B cell (primary cell): ENCODE measurements at regions not wholly inside any gene's neighbourhood (a gene's known extent, or its start where the extent isn't known, plus 50 kb on each side); places are given as distances from the start of the nearest gene placed in this dataset.

Experiments used
- ATAC-seq: fragments of 200-7000 bp; cut with Tn5 transposase; one replicate; pipeline ENCODE4 v1.10.0; 2021; ENCODE audit warnings: low read depth, mild to moderate bottlenecking, moderate number of reproducible peaks, moderate library complexity
- CTCF ChIA-PET: fragments of 350-600 bp; sonication (Branson Sonifier 250); formaldehyde crosslinking; loops from one replicate; lab custom pipeline; 2021; ENCODE audit warnings: antibody characterized with exemption, inconsistent platforms; lab: Charles Lee
- POLR2A ChIA-PET: fragments of 350-600 bp; sonication (Branson Sonifier 250); formaldehyde crosslinking; loops from one replicate; lab custom pipeline; 2021; ENCODE audit warnings: antibody characterized with exemption; lab: Charles Lee
- DNase-seq: peaks from one replicate; pipeline ENCODE4 v3.0.0; 2013
- H2AFZ ChIP-seq: 2 replicates; pipeline ENCODE4 v1.6.1; 2012; ENCODE audit warnings: mild to moderate bottlenecking, low read depth, low read length; ENCODE audit not compliant: insufficient read depth, poor library complexity, severe bottlenecking
- H3K27ac ChIP-seq, 2 donors: 1 replicate in 1 of 2; 2 replicates in 1 of 2; pipeline ENCODE4 v1.5.1; 2012 to 2013; ENCODE audit warnings: low read length in 2 of 2, mild to moderate bottlenecking in 2 of 2, moderate library complexity in 1 of 2
- H3K27me3 ChIP-seq, 4 experiments: fragments of 200-600 bp in 1 of 4; sonication (generic) in 1 of 4; replicated peaks in 1 of 4; 1 replicate in 2 of 4; 2 replicates in 2 of 4; pipeline versions ENCODE4 v1.6.1 to v1.7.0; 2013 to 2016; ENCODE audit warnings: low read length in 3 of 4, mild to moderate bottlenecking in 2 of 4, mixed read lengths in 1 of 4, moderate library complexity in 1 of 4; ENCODE audit not compliant: insufficient read depth in 4 of 4, control insufficient read depth in 3 of 4; ENCODE audit errors: control extremely low read depth in 1 of 4
- H3K36me3 ChIP-seq, 2 experiments: replicated peaks in 1 of 2; 1 replicate in 1 of 2; 2 replicates in 1 of 2; pipeline versions ENCODE4 v1.6.1 to v1.7.1; 2013; ENCODE audit warnings: low read length in 1 of 2; ENCODE audit not compliant: insufficient read depth in 2 of 2, control insufficient read depth in 1 of 2; ENCODE audit errors: control extremely low read depth in 1 of 2, extremely low read depth in 1 of 2
- H3K4me1 ChIP-seq, 2 donors: fragments of 200-600 bp in 1 of 2; sonication (generic) in 1 of 2; 1 replicate in 1 of 2; 2 replicates in 1 of 2; pipeline versions ENCODE4 v1.5.1 to v1.6.1; 2013 to 2017; ENCODE audit warnings: low read length in 2 of 2; ENCODE audit not compliant: control insufficient read depth in 2 of 2, insufficient read depth in 2 of 2
- H3K4me2 ChIP-seq: replicated peaks from 2 replicates; pipeline ENCODE3; 2012; ENCODE audit warnings: mild to moderate bottlenecking, low read depth, low read length; ENCODE audit not compliant: poor library complexity, severe bottlenecking
- H3K4me3 ChIP-seq, 5 experiments: fragments of 200-600 bp in 1 of 5; sonication (generic) in 1 of 5; 1 replicate in 3 of 5; 2 replicates in 2 of 5; pipeline versions ENCODE4 v1.5.1 to v1.7.0; 2011 to 2016; ENCODE audit warnings: low read length in 4 of 5, mild to moderate bottlenecking in 4 of 5, low read depth in 2 of 5, control low read depth in 1 of 5, moderate library complexity in 1 of 5; ENCODE audit not compliant: insufficient read depth in 1 of 5; ENCODE audit errors: control extremely low read depth in 1 of 5, extremely low read depth in 1 of 5
- H3K79me2 ChIP-seq: fragments of 200-600 bp; sonication (generic); one replicate; pipeline ENCODE4 v1.6.0; 2016; ENCODE audit warnings: low read length; ENCODE audit not compliant: control insufficient read depth, insufficient read depth
- H3K9ac ChIP-seq: fragments of 200-600 bp; sonication (generic); 2 replicates; pipeline ENCODE4 v1.6.1; 2017; ENCODE audit warnings: mild to moderate bottlenecking, low read length, moderate library complexity
- H3K9me3 ChIP-seq, 3 donors: one replicate each; pipeline versions ENCODE4 v1.6.1 to v1.7.1; 2013; ENCODE audit warnings: low read length in 2 of 3; ENCODE audit not compliant: control insufficient read depth in 2 of 3, insufficient read depth in 1 of 3; ENCODE audit errors: control extremely low read depth in 1 of 3
- H4K20me1 ChIP-seq: 2 replicates; pipeline ENCODE4 v1.6.0; 2012; ENCODE audit warnings: mild to moderate bottlenecking, low read length; ENCODE audit not compliant: insufficient read depth, control insufficient read depth, poor library complexity, severe bottlenecking
- H3K27ac Mint-ChIP-seq: one replicate; pipeline ENCODE4 v1.8.0; 2021; ENCODE audit warnings: mixed read lengths
- H3K27me3 Mint-ChIP-seq: one replicate; pipeline ENCODE4 v1.8.0; 2021; ENCODE audit warnings: mixed read lengths
- H3K4me1 Mint-ChIP-seq: one replicate; pipeline ENCODE4 v1.8.0; 2021; ENCODE audit warnings: mixed read lengths
- H3K4me3 Mint-ChIP-seq: one replicate; pipeline ENCODE4 v1.8.0; 2021; ENCODE audit warnings: mixed read lengths
- H3K9me3 Mint-ChIP-seq: one replicate; pipeline ENCODE4 v1.8.0; 2022; ENCODE audit warnings: mixed read lengths; ENCODE audit not compliant: insufficient read depth
- CTCF ChIP-seq: fragments of 200-600 bp; IDR thresholded peaks from one replicate; pipeline ENCODE4 v1.8.0; 2022; ENCODE audit warnings: antibody characterized with exemption, mild to moderate bottlenecking
- EZH2 ChIP-seq: IDR thresholded peaks from 2 replicates; pipeline ENCODE4 v1.6.1; 2012; ENCODE audit warnings: borderline replicate concordance, low read depth, mild to moderate bottlenecking, moderate library complexity, low read length; ENCODE audit not compliant: insufficient read depth, poor library complexity, severe bottlenecking
- WGBS: methylation state at CpG from one replicate; pipeline ENCODE4 v1.1.5; 2013; ENCODE audit warnings: missing lambda C conversion rate; ENCODE audit not compliant: insufficient coverage; 5-methylcytosine and 5-hydroxymethylcytosine counted together
- intact Hi-C: fragments of 100-400 bp; cut with micrococcal nuclease; formaldehyde crosslinking; loops from one replicate; pipeline ENCODE4 v1.10.0; 2022

- Histone ChIP-seq H3K27me3 (no peaks in the 10 kb centered on the region), H3K27ac (no peak overlapping the region), H3K9ac (no peak overlapping the region), H3K4me1 (no peaks in the 10 kb centered on the region), H3K36me3 (no peaks in the 10 kb centered on the region), H4K20me1 (no peaks in the 10 kb centered on the region), H3K79me2 (no peaks in the 10 kb centered on the region), H3K9me3 (no peaks in the 10 kb centered on the region), H3K4me2 (no peak overlapping the region), H2AFZ (no peak overlapping the region), H3K4me3 (no peak overlapping the region)
- Mint-ChIP-seq H3K9me3 (no peaks in the 10 kb centered on the region), H3K27me3 (no peaks in the 10 kb centered on the region), H3K27ac (no peak overlapping the region), H3K4me1 (no peaks in the 10 kb centered on the region), H3K4me3 (no peak overlapping the region)
- DNase-seq (no peak), ATAC-seq (no peak)
- WGBS = no CpG with 5 or more reads among the region's 1 CpG
- TF ChIP-seq CTCF (no peak), EZH2 (no peak)
- intact Hi-C loops = no loop called here
- ChIA-PET POLR2A (no interaction called here), CTCF (no interaction called here)
Measured at GRCh38 chr7:69272101-69272500, 326.2 kb upstream of the AUTS2 start.

GRCh38 chr7:69276011-69276729, 322.1 kb upstream of the AUTS2 start:
- H3K27me3 Mint-ChIP-seq = peaks cover 3% of the 10 kb centered on the region
- H3K4me3 Mint-ChIP-seq = no peak overlapping the region

More at GRCh38 chr7:69276011-69276729, 322.1 kb upstream of the AUTS2 start:
- H3K79me2 ChIP-seq = no peaks in the 10 kb centered on the region
- Mint-ChIP-seq H3K4me1 (no peaks in the 10 kb centered on the region), H3K27ac (no peak overlapping the region), H3K9me3 (no peaks in the 10 kb centered on the region)
- intact Hi-C loops = no loop called here
- H3K27ac ChIP-seq = no peak overlapping the region
- no peak overlapping the region for H2AFZ ChIP-seq
- no peak overlapping the region for H3K4me2 ChIP-seq
- H3K9ac ChIP-seq = no peak overlapping the region
- H3K27me3 ChIP-seq = no peaks in the 10 kb centered on the region
- DNase-seq = no peak
- ChIA-PET CTCF (no interaction called here), POLR2A (no interaction called here)
- no peak for TF ChIP-seq EZH2
- no peak for TF ChIP-seq CTCF
- H3K36me3 ChIP-seq = no peaks in the 10 kb centered on the region
- no peaks in the 10 kb centered on the region for H4K20me1 ChIP-seq
- 80% methylated on average over 3 of the region's 3 CpGs for WGBS
- no peaks in the 10 kb centered on the region for H3K4me1 ChIP-seq
- ATAC-seq = no peak
- no peaks in the 10 kb centered on the region for H3K9me3 ChIP-seq
- H3K4me3 ChIP-seq = no peak overlapping the region
